Uterus (tissue), 3 donors: ENCODE measurements at regions not wholly inside any gene's neighbourhood (a gene's known extent, or its start where the extent isn't known, plus 50 kb on each side); places are given as distances from the start of the nearest gene placed in this dataset.

Experiments
- DNase-seq, 2 donors: peaks; one replicate each; pipeline ENCODE4 v3.0.0-alpha.2; 2019 to 2020
- H3K27ac ChIP-seq, 2 donors: fragments of 200-600 bp; sonication (generic); 1 replicate in 1 of 2; 2 replicates in 1 of 2; pipeline ENCODE4 v1.5.1; 2016 to 2018
- H3K27me3 ChIP-seq, 2 donors: fragments of 200-600 bp; sonication (generic); one replicate each; pipeline ENCODE4 v1.5.1; 2018 to 2019; ENCODE audit warnings: control low read depth in 1 of 2
- H3K36me3 ChIP-seq, 2 donors: fragments of 200-600 bp; sonication (generic); one replicate each; pipeline ENCODE4 v1.5.1; 2019; ENCODE audit warnings: control low read depth in 1 of 2
- H3K4me1 ChIP-seq, 2 donors: fragments of 200-600 bp; sonication (generic); one replicate each; pipeline ENCODE4 v1.5.1; 2018 to 2019; ENCODE audit warnings: control low read depth in 1 of 2
- H3K4me3 ChIP-seq, 2 donors: fragments of 200-600 bp; sonication (generic); 1 replicate in 1 of 2; 2 replicates in 1 of 2; pipeline ENCODE4 v1.5.1; 2018 to 2019; ENCODE audit warnings: mild to moderate bottlenecking in 1 of 2
- H3K9me3 ChIP-seq, 2 donors: fragments of 200-600 bp; sonication (generic); one replicate each; pipeline ENCODE4 v1.5.1; 2019; ENCODE audit warnings: control low read depth in 1 of 2
- CTCF ChIP-seq, 4 experiments: fragments of 200-600 bp in 2 of 4; fragments of 450-650 bp in 2 of 4; sonication (generic) in 2 of 4; IDR thresholded peaks; one replicate each; pipeline ENCODE4 v1.5.1; 2016 to 2019; ENCODE audit warnings: antibody characterized with exemption in 4 of 4, mild to moderate bottlenecking in 2 of 4, moderate library complexity in 1 of 4
- POLR2A ChIP-seq, 2 donors: fragments of 450-650 bp; IDR thresholded peaks; one replicate each; pipeline ENCODE4 v1.6.1; 2016; ENCODE audit warnings: antibody characterized with exemption in 2 of 2, mild to moderate bottlenecking in 1 of 2, moderate library complexity in 1 of 2
- intact Hi-C: fragments of 100-400 bp; cut with DNase I; formaldehyde crosslinking; loops from one replicate; pipeline ENCODE4 v1.15.1; 2023; ENCODE audit warnings: low total_unique reads
- donor health status: DM: yes; HTN: yes; CAD: no.

- Histone ChIP-seq H3K27ac (no peak overlapping the region), H3K4me1 (no peaks in the 10 kb centered on the region), H3K27me3 (no peaks in the 10 kb centered on the region), H3K36me3 (no peaks in the 10 kb centered on the region), H3K9me3 (no peaks in the 10 kb centered on the region), H3K4me3 (no peak overlapping the region)
- TF ChIP-seq CTCF (IDR thresholded peaks at IDR 0.05) (no peak), POLR2A (IDR thresholded peaks at IDR 0.05) (no peak)
- no peak for DNase-seq
- intact Hi-C loops = no loop called here
Measured at GRCh38 chr3:78221300-78221699, 1181.4 kb downstream of the ROBO2 start.

- no peaks in the 10 kb centered on the region for H3K36me3 ChIP-seq
- no peaks in the 10 kb centered on the region for H3K4me1 ChIP-seq
- intact Hi-C loops = no loop called here
- no peak overlapping the region for H3K4me3 ChIP-seq
- DNase-seq = no peak
- no peak for TF ChIP-seq POLR2A (IDR thresholded peaks at IDR 0.05)
- TF ChIP-seq CTCF (IDR thresholded peaks at IDR 0.05) = no peak
- H3K27ac ChIP-seq = no peak overlapping the region
- no peaks in the 10 kb centered on the region for H3K9me3 ChIP-seq
- no peaks in the 10 kb centered on the region for H3K27me3 ChIP-seq
Measured at GRCh38 chr3:78221796-78222195, 1181.9 kb downstream of the ROBO2 start.

GRCh38 chr3:78235841-78236240 is 1195.9 kb downstream of the ROBO2 start:
- intact Hi-C loops = no loop called here
- no peak for DNase-seq
- Histone ChIP-seq H3K4me3 (no peak overlapping the region), H3K27me3 (no peaks in the 10 kb centered on the region), H3K9me3 (no peaks in the 10 kb centered on the region), H3K4me1 (no peaks in the 10 kb centered on the region), H3K27ac (no peak overlapping the region), H3K36me3 (no peaks in the 10 kb centered on the region)
- TF ChIP-seq POLR2A (IDR thresholded peaks at IDR 0.05) (no peak), CTCF (IDR thresholded peaks at IDR 0.05) (no peak)

- Histone ChIP-seq H3K27me3 (no peaks in the 10 kb centered on the region), H3K4me1 (no peaks in the 10 kb centered on the region), H3K9me3 (no peaks in the 10 kb centered on the region), H3K4me3 (no peak overlapping the region), H3K27ac (no peak overlapping the region), H3K36me3 (no peaks in the 10 kb centered on the region)
- intact Hi-C loops = no loop called here
- TF ChIP-seq CTCF (IDR thresholded peaks at IDR 0.05) (no peak), POLR2A (IDR thresholded peaks at IDR 0.05) (no peak)
- no peak for DNase-seq
Measured at GRCh38 chr3:78238811-78239210, 1198.9 kb downstream of the ROBO2 start.

GRCh38 chr3:78242724-78243123 is 1202.8 kb downstream of the ROBO2 start:
- Histone ChIP-seq H3K36me3 (no peaks in the 10 kb centered on the region), H3K27me3 (no peaks in the 10 kb centered on the region), H3K27ac (no peak overlapping the region), H3K4me1 (no peaks in the 10 kb centered on the region), H3K4me3 (no peak overlapping the region), H3K9me3 (no peaks in the 10 kb centered on the region)
- DNase-seq = no peak
- TF ChIP-seq POLR2A (IDR thresholded peaks at IDR 0.05) (no peak), CTCF (IDR thresholded peaks at IDR 0.05) (no peak)
- intact Hi-C loops = no loop called here
